ENCODE measurements at regions not wholly inside any gene's neighbourhood (a gene's known extent, or its start where the extent isn't known, plus 50 kb on each side); places are given as distances from the start of the nearest gene placed in this dataset.

DNA sequence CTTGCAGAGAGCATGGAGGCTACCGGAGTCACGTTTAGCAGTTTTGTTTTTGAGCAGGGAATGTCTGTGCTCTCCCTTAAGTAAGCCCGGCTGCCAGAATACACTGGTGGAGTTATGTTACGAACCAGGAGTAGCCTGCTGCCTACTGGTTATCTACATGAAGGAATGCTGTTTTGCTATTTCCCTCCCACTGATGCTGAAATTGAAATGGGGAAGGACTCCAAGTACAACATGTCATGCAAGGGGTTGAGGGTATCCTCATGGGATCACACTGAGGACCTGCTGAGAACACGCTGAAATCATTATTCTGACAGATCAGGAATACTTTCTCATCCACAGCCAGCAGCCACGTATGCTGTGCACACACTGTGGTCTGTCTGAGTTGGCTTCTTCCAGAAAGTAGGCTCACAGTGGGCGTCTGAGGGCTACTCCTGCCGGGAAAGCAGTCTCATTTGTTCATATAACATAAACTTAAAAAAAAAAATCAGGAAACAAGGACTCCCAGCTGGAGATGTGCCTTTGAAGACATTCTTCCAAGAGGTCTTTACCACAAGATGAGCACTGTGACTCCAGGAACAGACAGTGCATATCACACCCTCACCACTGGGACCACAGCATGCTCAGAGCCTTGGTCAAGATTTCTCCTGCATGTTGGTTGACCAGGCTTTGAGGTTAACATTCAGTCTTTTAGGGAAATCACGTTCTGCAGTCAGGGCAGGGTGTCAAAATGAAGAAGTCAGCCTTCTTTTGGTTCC, 300.4 kb upstream of the RASGRP1 start:
- Mint-ChIP-seq H3K27me3 (ENCODE audit: low read depth, poor library complexity) (peaks cover 9% of the 10 kb centered on the region), H3K9me3 (no peaks in the 10 kb centered on the region), H3K4me3 (no peak overlapping the region), H3K27ac (no peak overlapping the region), H3K36me3 (ENCODE audit: low read depth) (no peaks in the 10 kb centered on the region), H3K4me1 (peaks cover 9% of the 10 kb centered on the region)
- DNase-seq = no peak
- TF ChIP-seq, protein P1, sequence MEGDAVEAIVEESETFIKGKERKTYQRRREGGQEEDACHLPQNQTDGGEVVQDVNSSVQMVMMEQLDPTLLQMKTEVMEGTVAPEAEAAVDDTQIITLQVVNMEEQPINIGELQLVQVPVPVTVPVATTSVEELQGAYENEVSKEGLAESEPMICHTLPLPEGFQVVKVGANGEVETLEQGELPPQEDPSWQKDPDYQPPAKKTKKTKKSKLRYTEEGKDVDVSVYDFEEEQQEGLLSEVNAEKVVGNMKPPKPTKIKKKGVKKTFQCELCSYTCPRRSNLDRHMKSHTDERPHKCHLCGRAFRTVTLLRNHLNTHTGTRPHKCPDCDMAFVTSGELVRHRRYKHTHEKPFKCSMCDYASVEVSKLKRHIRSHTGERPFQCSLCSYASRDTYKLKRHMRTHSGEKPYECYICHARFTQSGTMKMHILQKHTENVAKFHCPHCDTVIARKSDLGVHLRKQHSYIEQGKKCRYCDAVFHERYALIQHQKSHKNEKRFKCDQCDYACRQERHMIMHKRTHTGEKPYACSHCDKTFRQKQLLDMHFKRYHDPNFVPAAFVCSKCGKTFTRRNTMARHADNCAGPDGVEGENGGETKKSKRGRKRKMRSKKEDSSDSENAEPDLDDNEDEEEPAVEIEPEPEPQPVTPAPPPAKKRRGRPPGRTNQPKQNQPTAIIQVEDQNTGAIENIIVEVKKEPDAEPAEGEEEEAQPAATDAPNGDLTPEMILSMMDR (IDR thresholded peaks at IDR 0.05) = no peak

DNA sequence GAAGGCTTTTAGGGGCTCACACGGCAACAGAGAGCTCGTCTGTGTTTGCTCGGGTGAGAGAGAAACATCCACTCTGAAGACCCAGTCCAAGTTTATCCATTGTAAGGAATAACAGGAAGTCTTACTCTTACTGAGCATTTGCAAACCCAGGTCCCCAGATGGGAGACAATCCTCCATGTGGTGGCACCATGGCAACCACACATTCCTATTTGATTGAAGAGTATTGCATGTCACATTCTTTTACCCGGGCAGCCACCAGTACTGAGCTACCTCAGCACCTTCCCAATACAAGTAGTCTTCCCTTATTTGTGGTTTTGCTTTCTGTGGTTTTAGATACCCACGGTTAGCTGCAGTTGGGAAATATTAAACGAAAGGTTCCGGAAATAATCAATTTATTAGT, 302.9 kb upstream of the RASGRP1 start:
- Mint-ChIP-seq H3K27ac (no peak overlapping the region), H3K9me3 (peaks cover 19% of the 10 kb centered on the region), H3K4me1 (peaks cover 9% of the 10 kb centered on the region), H3K27me3 (ENCODE audit: low read depth, poor library complexity) (peaks cover 9% of the 10 kb centered on the region), H3K36me3 (ENCODE audit: low read depth) (no peaks in the 10 kb centered on the region), H3K4me3 (no peak overlapping the region)
- DNase-seq = no peak
- TF ChIP-seq, protein P1 (IDR thresholded peaks at IDR 0.05) = no peak

DNA sequence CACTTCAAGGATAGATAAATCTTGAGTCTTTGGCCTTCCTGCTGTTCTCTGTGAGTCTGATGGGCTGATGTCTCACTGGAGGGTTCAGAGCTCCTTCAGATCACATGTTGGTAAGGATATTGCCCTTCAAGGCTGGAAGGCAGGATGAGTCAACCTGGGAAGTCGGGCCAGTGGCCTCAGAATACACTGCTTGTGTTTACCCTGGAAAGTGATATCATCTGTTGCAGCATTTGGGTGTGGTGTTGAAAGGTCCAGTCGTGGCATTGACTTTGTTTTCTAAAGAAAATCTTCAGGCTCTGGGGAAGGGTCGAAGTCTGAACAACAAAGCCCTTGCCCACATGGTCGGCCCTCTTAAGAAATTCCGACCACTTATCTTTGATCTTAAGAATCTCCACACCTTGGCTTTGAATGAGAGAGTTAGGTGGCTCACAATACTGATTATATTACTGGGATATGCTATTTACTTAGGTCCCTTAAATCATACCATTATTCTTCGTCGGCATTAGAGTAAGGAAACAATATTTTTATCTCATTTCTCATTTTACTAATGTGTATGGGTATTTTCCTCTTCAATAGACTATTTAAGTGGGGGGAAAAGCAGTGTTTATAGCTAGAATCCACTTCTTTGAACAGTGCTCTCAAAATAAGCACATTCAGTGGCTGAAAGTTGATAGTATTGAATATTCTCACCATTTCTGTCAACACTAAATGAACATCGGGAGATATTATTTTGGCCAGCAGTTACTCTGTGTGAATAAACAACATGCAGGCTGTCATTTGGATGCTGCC, 303.9 kb upstream of the RASGRP1 start:
- Mint-ChIP-seq H3K27ac (no peak overlapping the region), H3K36me3 (ENCODE audit: low read depth) (no peaks in the 10 kb centered on the region), H3K4me3 (no peak overlapping the region), H3K27me3 (ENCODE audit: low read depth, poor library complexity) (peaks cover 12% of the 10 kb centered on the region), H3K4me1 (peaks cover 9% of the 10 kb centered on the region), H3K9me3 (peaks cover 24% of the 10 kb centered on the region)
- TF ChIP-seq, protein P1 (IDR thresholded peaks at IDR 0.05) = no peak
- no peak for DNase-seq

DNA sequence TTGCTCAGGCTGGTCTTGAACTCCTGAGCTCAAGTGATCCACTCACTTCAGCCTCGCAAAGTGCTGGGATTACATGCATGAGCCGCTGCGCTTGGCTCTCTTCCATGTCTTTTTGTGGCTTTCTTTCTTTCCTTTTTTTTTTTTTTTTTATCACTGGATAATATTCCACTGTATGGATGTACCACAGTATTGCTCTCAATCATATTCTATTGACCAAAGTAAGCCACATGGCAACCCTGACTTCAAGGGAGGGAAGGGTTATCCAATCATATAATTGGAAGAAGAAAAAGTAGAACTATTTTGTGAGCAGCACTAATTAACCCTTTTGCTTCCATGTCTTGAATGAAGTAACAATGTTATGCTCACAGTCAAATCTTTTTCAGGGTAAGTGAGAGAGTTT, 307.0 kb upstream of the RASGRP1 start:
- DNase-seq = no peak
- Mint-ChIP-seq H3K27me3 (ENCODE audit: low read depth, poor library complexity) (peaks cover 3% of the 10 kb centered on the region), H3K36me3 (ENCODE audit: low read depth) (no peaks in the 10 kb centered on the region), H3K4me1 (peaks cover 6% of the 10 kb centered on the region), H3K9me3 (peaks cover 28% of the 10 kb centered on the region), H3K27ac (no peak overlapping the region), H3K4me3 (no peak overlapping the region)
- TF ChIP-seq, protein P1 (IDR thresholded peaks at IDR 0.05) = no peak

DNA sequence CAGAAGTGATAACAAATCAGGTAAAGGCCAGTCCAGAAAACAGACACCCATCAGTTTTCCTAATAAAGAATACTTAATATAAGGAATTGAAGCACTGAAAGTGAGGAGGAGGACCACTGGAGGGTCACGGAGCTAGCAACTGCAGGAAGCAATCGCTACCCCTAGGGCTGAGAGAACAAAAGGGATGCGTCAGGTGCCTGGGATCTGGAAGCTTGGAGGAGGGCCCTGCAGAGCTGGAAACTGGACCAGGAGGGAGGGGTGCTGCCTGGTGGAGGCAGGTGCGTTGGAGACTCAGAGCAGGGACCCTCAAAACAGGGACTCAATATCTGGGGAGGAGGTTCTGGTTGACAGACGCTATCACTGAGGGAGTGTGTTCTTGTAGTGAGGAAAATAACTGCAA, 308.1 kb upstream of the RASGRP1 start:
- Mint-ChIP-seq H3K36me3 (ENCODE audit: low read depth) (no peaks in the 10 kb centered on the region), H3K27ac (no peak overlapping the region), H3K4me1 (peaks cover 16% of the 10 kb centered on the region), H3K27me3 (ENCODE audit: low read depth, poor library complexity) (peaks cover 3% of the 10 kb centered on the region), H3K4me3 (no peak overlapping the region), H3K9me3 (peaks cover 28% of the 10 kb centered on the region)
- TF ChIP-seq, protein P1 (IDR thresholded peaks at IDR 0.05) = no peak
- no peak for DNase-seq

All from nephron progenitor cell (in vitro differentiated cells).